ENCODE measurements at regions not wholly inside any gene's neighbourhood (a gene's known extent, or its start where the extent isn't known, plus 50 kb on each side); places are given as distances from the start of the nearest gene placed in this dataset.

DNA sequence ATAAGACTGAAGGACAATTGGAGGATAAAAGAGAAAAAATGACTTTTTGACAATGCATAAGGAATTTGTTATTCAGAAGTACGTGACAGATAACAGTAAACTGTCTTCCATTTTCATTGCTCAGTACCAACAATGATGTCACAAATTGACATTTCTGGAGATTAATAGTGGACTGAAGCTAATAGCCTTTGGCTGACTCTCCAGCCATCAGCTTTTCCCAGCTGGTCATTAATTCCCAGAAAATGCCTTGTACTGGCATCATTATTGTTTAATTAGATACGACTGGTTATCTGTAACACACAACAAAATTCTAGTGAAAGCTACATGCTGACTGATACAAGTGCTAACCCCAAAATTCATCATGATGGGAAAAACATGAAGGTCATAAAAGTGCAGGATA lies 147.9 kb upstream of the FGF13 start:
- TF ChIP-seq YY1 (IDR thresholded peaks at IDR 0.05; ENCODE audit: low read depth) (no peak), TCF12 (IDR thresholded peaks at IDR 0.05; ENCODE audit: low read depth) (no peak), EGR1 (IDR thresholded peaks at IDR 0.05) (no peak), CREB1 (IDR thresholded peaks at IDR 0.05; ENCODE audit: low read depth) (no peak), FOXM1 (IDR thresholded peaks at IDR 0.05; ENCODE audit: borderline replicate concordance, low read depth) (no peak), ZBTB7A (IDR thresholded peaks at IDR 0.05; ENCODE audit: low read depth) (no peak), TEAD4 (IDR thresholded peaks at IDR 0.05) (no peak), NFIC (IDR thresholded peaks at IDR 0.05) (no peak), RAD21 (IDR thresholded peaks at IDR 0.05; ENCODE audit: low read depth) (no peak), CEBPB (IDR thresholded peaks at IDR 0.05) (no peak), EP300 (IDR thresholded peaks at IDR 0.05; ENCODE audit: borderline replicate concordance) (no peak)
- TF ChIP-seq, protein P1, sequence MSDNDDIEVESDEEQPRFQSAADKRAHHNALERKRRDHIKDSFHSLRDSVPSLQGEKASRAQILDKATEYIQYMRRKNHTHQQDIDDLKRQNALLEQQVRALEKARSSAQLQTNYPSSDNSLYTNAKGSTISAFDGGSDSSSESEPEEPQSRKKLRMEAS (IDR thresholded peaks at IDR 0.05), result no peak
- TF ChIP-seq, protein P2, sequence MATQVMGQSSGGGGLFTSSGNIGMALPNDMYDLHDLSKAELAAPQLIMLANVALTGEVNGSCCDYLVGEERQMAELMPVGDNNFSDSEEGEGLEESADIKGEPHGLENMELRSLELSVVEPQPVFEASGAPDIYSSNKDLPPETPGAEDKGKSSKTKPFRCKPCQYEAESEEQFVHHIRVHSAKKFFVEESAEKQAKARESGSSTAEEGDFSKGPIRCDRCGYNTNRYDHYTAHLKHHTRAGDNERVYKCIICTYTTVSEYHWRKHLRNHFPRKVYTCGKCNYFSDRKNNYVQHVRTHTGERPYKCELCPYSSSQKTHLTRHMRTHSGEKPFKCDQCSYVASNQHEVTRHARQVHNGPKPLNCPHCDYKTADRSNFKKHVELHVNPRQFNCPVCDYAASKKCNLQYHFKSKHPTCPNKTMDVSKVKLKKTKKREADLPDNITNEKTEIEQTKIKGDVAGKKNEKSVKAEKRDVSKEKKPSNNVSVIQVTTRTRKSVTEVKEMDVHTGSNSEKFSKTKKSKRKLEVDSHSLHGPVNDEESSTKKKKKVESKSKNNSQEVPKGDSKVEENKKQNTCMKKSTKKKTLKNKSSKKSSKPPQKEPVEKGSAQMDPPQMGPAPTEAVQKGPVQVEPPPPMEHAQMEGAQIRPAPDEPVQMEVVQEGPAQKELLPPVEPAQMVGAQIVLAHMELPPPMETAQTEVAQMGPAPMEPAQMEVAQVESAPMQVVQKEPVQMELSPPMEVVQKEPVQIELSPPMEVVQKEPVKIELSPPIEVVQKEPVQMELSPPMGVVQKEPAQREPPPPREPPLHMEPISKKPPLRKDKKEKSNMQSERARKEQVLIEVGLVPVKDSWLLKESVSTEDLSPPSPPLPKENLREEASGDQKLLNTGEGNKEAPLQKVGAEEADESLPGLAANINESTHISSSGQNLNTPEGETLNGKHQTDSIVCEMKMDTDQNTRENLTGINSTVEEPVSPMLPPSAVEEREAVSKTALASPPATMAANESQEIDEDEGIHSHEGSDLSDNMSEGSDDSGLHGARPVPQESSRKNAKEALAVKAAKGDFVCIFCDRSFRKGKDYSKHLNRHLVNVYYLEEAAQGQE (IDR thresholded peaks at IDR 0.05; ENCODE audit: low read depth), result no peak

- TF ChIP-seq YY1 (IDR thresholded peaks at IDR 0.05; ENCODE audit: low read depth) (no peak), NFIC (IDR thresholded peaks at IDR 0.05) (no peak), CEBPB (IDR thresholded peaks at IDR 0.05) (no peak)
Observed at GRCh38 chrX:138858951-138859350, 147.4 kb upstream of the FGF13 start.

DNA sequence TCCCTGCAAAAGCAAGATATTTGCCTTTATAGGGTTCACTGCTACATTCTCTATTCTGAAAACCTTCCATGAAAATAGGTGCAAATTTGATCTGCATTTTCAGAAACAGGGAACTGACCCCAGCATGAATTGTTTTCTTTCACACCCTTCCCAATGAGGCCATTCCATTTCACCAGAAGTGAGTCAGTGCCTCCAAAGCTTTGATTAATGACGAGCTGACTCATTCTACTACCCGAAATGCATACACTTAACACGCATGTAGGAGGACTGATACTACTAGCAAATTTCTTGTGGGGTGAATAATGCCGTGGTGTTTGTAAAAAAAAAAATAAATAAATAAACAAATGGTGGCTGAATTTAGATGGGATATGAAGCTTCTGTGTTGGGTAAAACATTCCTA lies 146.9 kb upstream of the FGF13 start:
- no peak for TF ChIP-seq TCF12 (IDR thresholded peaks at IDR 0.05; ENCODE audit: low read depth)
- TF ChIP-seq CEBPB (IDR thresholded peaks at IDR 0.05), result no peak
- TF ChIP-seq TEAD4 (IDR thresholded peaks at IDR 0.05), result no peak
- TF ChIP-seq EP300 (IDR thresholded peaks at IDR 0.05; ENCODE audit: borderline replicate concordance), result no peak
- TF ChIP-seq NFIC (IDR thresholded peaks at IDR 0.05), result no peak
- no peak for TF ChIP-seq USF1 (IDR thresholded peaks at IDR 0.05)
- TF ChIP-seq, protein P2 (IDR thresholded peaks at IDR 0.05; ENCODE audit: low read depth), result no peak
- no peak for TF ChIP-seq ZBTB7A (IDR thresholded peaks at IDR 0.05; ENCODE audit: low read depth)
- no peak for TF ChIP-seq YY1 (IDR thresholded peaks at IDR 0.05; ENCODE audit: low read depth)
- TF ChIP-seq FOXM1 (IDR thresholded peaks at IDR 0.05; ENCODE audit: borderline replicate concordance, low read depth), result no peak
- no peak for TF ChIP-seq EGR1 (IDR thresholded peaks at IDR 0.05)
- TF ChIP-seq, protein P1 (IDR thresholded peaks at IDR 0.05), result no peak
- TF ChIP-seq CREB1 (IDR thresholded peaks at IDR 0.05; ENCODE audit: low read depth), result no peak
- TF ChIP-seq TAF1 (IDR thresholded peaks at IDR 0.05; ENCODE audit: low read depth), result no peak
- TF ChIP-seq RAD21 (IDR thresholded peaks at IDR 0.05; ENCODE audit: low read depth), result no peak

GRCh38 chrX:138856881-138857604 lies 145.5 kb upstream of the FGF13 start:
- TF ChIP-seq CEBPB (IDR thresholded peaks at IDR 0.05), result no peak
- TF ChIP-seq CREB1 (IDR thresholded peaks at IDR 0.05; ENCODE audit: low read depth), result no peak
- no peak for TF ChIP-seq RAD21 (IDR thresholded peaks at IDR 0.05; ENCODE audit: low read depth)
- TF ChIP-seq NFIC (IDR thresholded peaks at IDR 0.05), result no peak
- TF ChIP-seq TEAD4 (IDR thresholded peaks at IDR 0.05), result no peak
- TF ChIP-seq, protein P2 (IDR thresholded peaks at IDR 0.05; ENCODE audit: low read depth), result no peak
- no peak for TF ChIP-seq TCF12 (IDR thresholded peaks at IDR 0.05; ENCODE audit: low read depth)
- no peak for TF ChIP-seq EP300 (IDR thresholded peaks at IDR 0.05; ENCODE audit: borderline replicate concordance)
- no peak for TF ChIP-seq FOXM1 (IDR thresholded peaks at IDR 0.05; ENCODE audit: borderline replicate concordance, low read depth)
- TF ChIP-seq TAF1 (IDR thresholded peaks at IDR 0.05; ENCODE audit: low read depth), result no peak
- no peak for TF ChIP-seq YY1 (IDR thresholded peaks at IDR 0.05; ENCODE audit: low read depth)
- no peak for TF ChIP-seq EGR1 (IDR thresholded peaks at IDR 0.05)
- TF ChIP-seq ZBTB7A (IDR thresholded peaks at IDR 0.05; ENCODE audit: low read depth), result no peak
- TF ChIP-seq, protein P1 (IDR thresholded peaks at IDR 0.05), result no peak
- no peak for TF ChIP-seq USF1 (IDR thresholded peaks at IDR 0.05)
